Large intestine (tissue), 3 donors: ENCODE measurements at regions not wholly inside any gene's neighbourhood (a gene's known extent, or its start where the extent isn't known, plus 50 kb on each side); places are given as distances from the start of the nearest gene placed in this dataset.
"Not testable (repeated sequence)": the region's sequence is repeated elsewhere in the genome, so short reads cannot be mapped to it uniquely, and the experiment has no call there.

Experiments used
- DNase-seq, 2 donors: peaks; one replicate each; pipeline versions ENCODE4 v3.0.0 to v3.0.0-alpha.2; 2013
- H3K27ac ChIP-seq: one replicate; pipeline ENCODE4 v1.5.1; 2013; ENCODE audit warnings: low read length
- H3K27me3 ChIP-seq: 2 replicates; pipeline ENCODE4 v1.6.1; 2013; ENCODE audit warnings: low read length; ENCODE audit not compliant: control insufficient read depth, insufficient read depth
- H3K36me3 ChIP-seq: 2 replicates; pipeline ENCODE4 v1.6.1; 2013; ENCODE audit warnings: low read length; ENCODE audit not compliant: control insufficient read depth, insufficient read depth
- H3K4me1 ChIP-seq: one replicate; pipeline ENCODE4 v1.6.1; 2013; ENCODE audit warnings: low read length; ENCODE audit not compliant: control insufficient read depth, insufficient read depth
- H3K4me3 ChIP-seq: one replicate; pipeline ENCODE4 v1.5.1; 2013; ENCODE audit warnings: low read length
- H3K9me3 ChIP-seq: one replicate; pipeline ENCODE4 v1.6.1; 2013; ENCODE audit warnings: mild to moderate bottlenecking, low read depth, low read length, moderate library complexity; ENCODE audit not compliant: control insufficient read depth
- WGBS: methylation state at CpG from one replicate; pipeline ENCODE4 v1.1.5; 2013; ENCODE audit warnings: low lambda C conversion rate; ENCODE audit not compliant: insufficient coverage; 5-methylcytosine and 5-hydroxymethylcytosine counted together

DNA sequence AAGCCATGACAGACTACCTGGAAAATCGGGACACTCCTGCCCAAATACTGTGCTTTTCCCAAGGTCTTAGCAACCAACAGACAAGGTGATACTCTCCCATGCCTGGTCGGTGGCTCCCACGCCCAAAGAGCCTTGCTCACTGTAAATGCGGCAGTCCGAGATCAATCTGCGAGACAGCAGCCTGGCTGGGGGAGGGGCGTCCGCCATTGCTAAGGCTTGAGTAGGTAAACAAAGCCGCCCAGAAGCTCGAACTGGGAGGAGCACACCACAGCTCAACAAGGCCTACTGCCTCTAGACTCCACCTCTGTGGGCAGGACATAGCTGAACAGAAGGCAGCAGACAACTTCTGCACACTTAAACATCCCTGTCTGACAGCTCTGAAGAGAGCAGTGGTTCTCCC lies 272.1 kb upstream of the CCNG1 start:
- Histone ChIP-seq H3K36me3 (no peaks in the 10 kb centered on the region), H3K27ac (no peak overlapping the region), H3K4me3 (no peak overlapping the region), H3K27me3 (no peaks in the 10 kb centered on the region), H3K4me1 (no peaks in the 10 kb centered on the region), H3K9me3 (peaks cover 5% of the 10 kb centered on the region)
- no CpG with 5 or more reads among the region's 10 CpGs for WGBS
- DNase-seq, result no peak

DNA sequence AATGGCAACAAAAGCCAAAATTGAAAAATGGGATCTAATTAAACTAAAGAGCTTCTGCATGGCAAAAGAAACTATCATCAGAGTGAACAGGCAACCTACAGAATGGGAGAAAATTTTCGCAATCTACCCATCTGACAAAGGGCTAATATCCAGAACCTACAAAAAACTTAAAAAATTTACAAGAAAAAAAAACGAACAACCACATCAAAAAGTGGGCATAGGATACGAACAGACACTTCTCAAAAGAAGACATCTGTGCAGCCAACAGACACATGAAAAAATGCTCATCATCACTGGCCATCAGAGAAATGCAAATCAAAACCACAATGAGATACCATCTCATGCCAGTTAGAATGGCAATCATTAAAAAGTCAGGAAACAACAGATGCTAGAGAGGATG lies 267.2 kb upstream of the CCNG1 start:
- H3K27me3 ChIP-seq, H3K27ac ChIP-seq, H3K4me1 ChIP-seq, H3K9me3 ChIP-seq, H3K4me3 ChIP-seq, H3K36me3 ChIP-seq, DNase-seq: not testable (repeated sequence)
- no CpG with 5 or more reads among the region's 3 CpGs for WGBS

DNA sequence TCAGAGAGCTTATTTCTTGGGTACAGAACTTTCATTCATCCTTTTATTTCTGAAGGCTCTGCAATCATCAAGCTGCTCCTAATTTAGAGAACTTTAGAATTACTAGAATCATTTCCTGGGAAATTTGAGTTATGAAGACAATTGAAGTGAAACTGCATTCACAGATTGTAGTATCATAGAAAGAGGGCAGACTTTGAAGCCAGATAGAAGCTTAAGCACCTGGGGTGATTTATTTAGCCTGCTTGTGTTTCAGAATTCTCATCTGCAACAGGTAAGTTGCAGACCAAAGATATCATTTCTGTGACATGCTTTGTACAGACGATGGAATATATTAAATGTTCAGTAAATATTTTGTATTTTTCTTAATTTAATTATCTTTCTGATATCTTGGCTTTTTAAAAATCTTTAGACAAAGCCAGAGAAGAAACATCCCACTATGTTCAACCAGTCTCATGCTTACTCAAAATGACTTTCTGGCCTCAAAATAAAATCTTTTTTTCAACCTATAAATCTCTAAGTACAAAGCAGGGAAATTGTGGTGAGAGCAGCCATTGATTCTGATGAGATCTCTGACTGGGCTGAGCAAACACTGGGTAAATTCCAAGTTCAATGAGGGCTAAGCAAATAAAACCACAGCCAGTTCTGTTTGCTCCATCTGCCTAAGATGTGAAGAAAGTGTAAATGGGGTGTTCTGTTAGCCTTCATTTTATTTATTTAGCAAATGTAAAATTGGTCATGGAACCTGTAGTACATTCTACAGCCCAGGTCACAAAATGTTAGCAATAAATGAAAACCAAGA lies 264.7 kb upstream of the CCNG1 start:
- no peak overlapping the region for H3K4me3 ChIP-seq
- no peaks in the 10 kb centered on the region for H3K27me3 ChIP-seq
- no peaks in the 10 kb centered on the region for H3K4me1 ChIP-seq
- no peaks in the 10 kb centered on the region for H3K36me3 ChIP-seq
- no peaks in the 10 kb centered on the region for H3K9me3 ChIP-seq
- no peak for DNase-seq
- 22% methylated on average over 1 of the region's 1 CpG for WGBS
- H3K27ac ChIP-seq, result no peak overlapping the region

DNA sequence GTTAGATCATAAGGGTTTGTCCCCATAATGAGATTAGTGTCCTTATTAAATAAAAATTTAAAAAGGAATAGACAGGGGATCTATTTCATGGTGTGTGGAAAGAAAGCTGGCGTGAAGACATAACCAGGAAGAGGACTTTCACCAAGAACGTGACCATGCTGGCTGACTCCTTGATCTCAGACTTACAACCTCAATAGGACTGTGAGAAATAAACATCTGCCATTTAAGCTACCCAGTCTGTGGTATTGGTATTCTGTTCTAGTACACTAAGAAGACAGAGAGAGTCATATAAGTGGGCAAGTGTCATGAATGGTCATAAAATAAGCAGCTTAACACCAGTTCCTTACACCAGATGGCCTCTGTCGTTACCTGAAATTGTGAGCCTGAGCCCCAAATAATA lies 259.4 kb upstream of the CCNG1 start:
- no peak overlapping the region for H3K4me3 ChIP-seq
- no peaks in the 10 kb centered on the region for H3K27me3 ChIP-seq
- no peak for DNase-seq
- WGBS, result 80% methylated on average over 1 of the region's 3 CpGs
- no peaks in the 10 kb centered on the region for H3K4me1 ChIP-seq
- no peaks in the 10 kb centered on the region for H3K9me3 ChIP-seq
- H3K36me3 ChIP-seq, result no peaks in the 10 kb centered on the region
- no peak overlapping the region for H3K27ac ChIP-seq

DNA sequence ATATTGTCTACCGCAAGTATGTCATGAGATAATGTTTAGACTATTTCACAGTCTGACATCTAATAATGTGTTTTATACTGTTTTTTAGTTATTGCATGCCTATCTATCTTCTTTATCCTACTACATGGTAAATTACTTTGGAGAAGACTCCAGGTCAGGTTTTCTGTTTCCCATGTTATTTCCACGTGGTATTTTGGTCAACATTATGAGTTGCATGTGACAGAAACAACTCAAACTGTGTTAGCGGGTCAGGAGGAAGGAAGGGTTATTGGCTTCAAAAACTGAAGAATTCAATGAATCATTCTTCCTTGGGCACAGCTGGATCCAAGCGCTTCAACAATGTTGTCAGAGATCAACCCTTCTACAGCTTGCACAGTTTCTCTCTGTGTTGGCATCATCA lies 252.1 kb upstream of the CCNG1 start:
- H3K4me3 ChIP-seq, result no peak overlapping the region
- no peaks in the 10 kb centered on the region for H3K9me3 ChIP-seq
- WGBS, result 100% methylated on average over 2 of the region's 4 CpGs
- H3K27me3 ChIP-seq, result no peaks in the 10 kb centered on the region
- H3K27ac ChIP-seq, result no peak overlapping the region
- no peak for DNase-seq
- H3K36me3 ChIP-seq, result no peaks in the 10 kb centered on the region
- no peaks in the 10 kb centered on the region for H3K4me1 ChIP-seq

DNA sequence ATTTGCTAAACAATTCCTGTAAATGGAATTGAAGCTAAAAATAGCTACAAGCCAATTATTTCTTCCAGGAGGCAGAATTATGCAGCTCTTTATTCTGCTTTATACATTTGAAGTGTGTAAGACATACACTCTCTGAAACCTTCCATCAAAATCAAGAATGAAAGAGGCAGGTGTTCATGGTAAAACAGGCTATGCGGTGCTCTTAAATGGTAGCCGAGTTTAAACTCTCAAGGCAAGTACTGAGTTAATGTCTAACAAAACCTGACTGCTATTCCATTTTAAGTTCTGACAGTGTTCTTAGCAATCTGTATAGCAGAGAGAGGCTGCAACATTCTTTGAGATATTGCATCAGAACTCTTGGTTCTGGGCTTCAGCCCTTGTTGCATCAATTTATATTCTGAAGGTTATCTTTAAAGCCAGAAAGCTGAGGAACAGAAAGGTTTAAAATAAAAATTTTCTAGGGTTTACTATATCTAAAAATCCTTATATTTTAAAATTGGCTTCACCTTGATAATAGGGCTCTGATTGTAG lies 248.3 kb upstream of the CCNG1 start:
- H3K4me3 ChIP-seq, result no peak overlapping the region
- no peaks in the 10 kb centered on the region for H3K4me1 ChIP-seq
- no CpG with 5 or more reads among the region's 2 CpGs for WGBS
- no peak overlapping the region for H3K27ac ChIP-seq
- no peaks in the 10 kb centered on the region for H3K9me3 ChIP-seq
- DNase-seq, result no peak
- H3K36me3 ChIP-seq, result no peaks in the 10 kb centered on the region
- no peaks in the 10 kb centered on the region for H3K27me3 ChIP-seq

DNA sequence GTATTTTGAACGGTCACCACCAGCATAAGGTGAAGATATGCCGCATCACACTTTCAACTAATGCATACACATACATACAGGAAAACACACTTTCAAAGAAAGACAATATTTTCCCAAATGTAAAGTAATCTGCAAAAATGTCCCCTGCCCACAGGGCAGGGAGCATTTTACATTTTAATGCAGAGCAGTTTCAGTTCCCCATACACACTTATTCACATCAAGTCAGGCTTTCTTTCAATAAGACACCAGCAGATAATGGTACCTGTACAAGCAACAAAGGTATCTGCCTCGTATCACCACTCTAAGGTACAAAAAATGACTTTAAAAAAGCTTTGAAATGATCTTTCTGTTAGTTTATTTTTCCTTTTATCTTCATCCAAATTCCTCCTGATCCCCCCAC lies 247.1 kb upstream of the CCNG1 start:
- Histone ChIP-seq H3K27ac (no peak overlapping the region), H3K4me1 (no peaks in the 10 kb centered on the region), H3K4me3 (no peak overlapping the region), H3K9me3 (no peaks in the 10 kb centered on the region), H3K36me3 (no peaks in the 10 kb centered on the region), H3K27me3 (no peaks in the 10 kb centered on the region)
- WGBS, result 67% methylated on average over 1 of the region's 3 CpGs
- no peak for DNase-seq

DNA sequence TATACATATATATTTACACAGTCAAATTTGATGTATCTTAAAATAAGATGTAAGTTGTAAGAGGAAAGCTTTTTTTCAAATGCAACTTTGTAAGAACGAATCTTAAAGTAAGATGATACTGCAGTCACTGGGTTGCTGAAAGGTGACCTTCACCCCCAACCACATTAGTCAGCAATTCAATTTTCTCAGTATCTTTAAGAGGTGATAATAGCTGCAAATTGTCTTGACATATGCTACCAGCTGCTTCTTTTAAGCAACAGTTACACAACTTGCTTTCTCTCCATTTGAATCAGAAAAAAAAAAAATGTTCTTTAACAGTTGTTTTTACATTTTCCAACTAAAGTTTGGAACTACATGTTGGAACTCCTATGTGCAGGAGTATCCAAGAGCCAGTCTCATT lies 246.6 kb upstream of the CCNG1 start:
- peak; percentile 0 to 6 for DNase-seq
- no peak overlapping the region for H3K27ac ChIP-seq
- no peak overlapping the region for H3K4me3 ChIP-seq
- no peaks in the 10 kb centered on the region for H3K4me1 ChIP-seq
- H3K36me3 ChIP-seq, result no peaks in the 10 kb centered on the region
- WGBS, result no CpG with 5 or more reads among the region's 1 CpG
- H3K27me3 ChIP-seq, result no peaks in the 10 kb centered on the region
- H3K9me3 ChIP-seq, result no peaks in the 10 kb centered on the region

DNA sequence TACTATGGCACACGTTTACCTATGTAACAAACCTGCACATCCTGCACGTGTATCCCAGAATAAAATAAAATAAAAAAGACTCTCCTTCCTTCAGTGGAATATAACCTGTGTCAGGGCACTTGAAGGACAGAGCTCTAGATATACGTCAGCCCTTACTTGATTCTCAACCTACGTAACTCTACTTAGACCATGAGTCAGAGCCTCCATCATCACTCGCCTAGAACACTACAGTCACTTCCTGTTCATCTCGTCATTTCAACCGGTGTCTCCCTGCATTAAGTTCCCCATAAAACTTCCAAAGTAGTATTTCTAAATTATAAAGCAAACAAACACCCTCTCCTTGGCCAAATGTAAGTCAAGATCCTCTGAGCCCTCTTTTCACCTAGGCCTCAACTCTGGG lies 243.5 kb upstream of the CCNG1 start:
- Histone ChIP-seq H3K4me3 (no peak overlapping the region), H3K27me3 (no peaks in the 10 kb centered on the region), H3K36me3 (no peaks in the 10 kb centered on the region), H3K9me3 (no peaks in the 10 kb centered on the region), H3K4me1 (no peaks in the 10 kb centered on the region), H3K27ac (no peak overlapping the region)
- 92% methylated on average over 3 of the region's 7 CpGs for WGBS
- DNase-seq, result no peak

DNA sequence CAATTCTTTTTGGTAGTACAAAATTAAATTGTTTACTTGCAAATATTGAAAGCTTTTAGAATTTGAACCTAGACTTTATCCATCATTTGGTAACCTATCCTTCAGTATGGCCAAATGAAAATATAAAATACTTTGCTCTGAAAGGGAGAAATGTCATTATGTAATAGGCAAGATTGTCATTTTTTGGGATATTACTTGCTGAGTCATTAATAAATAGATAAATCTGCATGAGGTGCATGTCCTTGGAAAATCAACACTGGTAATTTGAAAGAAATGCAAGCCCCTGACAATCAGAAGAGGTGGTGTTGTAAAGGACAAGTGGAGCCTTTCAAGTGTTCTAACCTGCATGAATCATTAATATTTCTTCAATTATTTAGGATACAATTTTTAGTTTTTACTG lies 231.8 kb upstream of the CCNG1 start:
- H3K9me3 ChIP-seq, result no peaks in the 10 kb centered on the region
- no peaks in the 10 kb centered on the region for H3K4me1 ChIP-seq
- H3K4me3 ChIP-seq, result no peak overlapping the region

DNA sequence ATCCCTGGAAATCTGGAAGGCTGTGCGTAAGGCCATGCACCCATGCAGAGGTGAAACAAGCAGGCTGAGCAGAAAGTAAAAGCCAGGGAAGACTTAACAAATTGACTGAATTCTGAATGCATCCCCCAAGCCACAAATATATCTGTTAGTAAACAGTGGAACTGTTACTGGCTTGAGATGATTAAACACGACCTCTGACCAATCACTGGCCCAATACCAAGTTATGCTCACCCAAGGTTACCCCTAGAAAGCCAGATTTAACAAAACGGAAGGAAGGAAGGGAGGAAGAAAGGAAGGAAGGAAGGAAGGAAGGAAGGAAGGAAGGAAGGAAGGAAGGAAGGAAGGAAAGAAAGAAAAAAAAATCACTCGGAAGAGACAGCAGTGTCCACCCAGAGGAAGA lies 215.8 kb upstream of the CCNG1 start:
- no peak for DNase-seq
- Histone ChIP-seq H3K36me3 (no peaks in the 10 kb centered on the region), H3K4me1 (no peaks in the 10 kb centered on the region), H3K27me3 (no peaks in the 10 kb centered on the region), H3K27ac (no peak overlapping the region), H3K4me3 (no peak overlapping the region), H3K9me3 (no peaks in the 10 kb centered on the region)
- WGBS, result 71% methylated on average over 3 of the region's 4 CpGs

More for the DNA sequence above, 231.8 kb upstream of the CCNG1 start:
- Histone ChIP-seq H3K36me3 (no peaks in the 10 kb centered on the region), H3K27me3 (no peaks in the 10 kb centered on the region), H3K27ac (no peak overlapping the region)
- no peak for DNase-seq
